NCI-H460 (cell line): ENCODE measurements at regions not wholly inside any gene's neighbourhood (a gene's known extent, or its start where the extent isn't known, plus 50 kb on each side); places are given as distances from the start of the nearest gene placed in this dataset.

ENCODE experiments used
- DNase-seq: peaks from one replicate; pipeline ENCODE4 v3.0.0-alpha.2; 2016; ENCODE audit warnings: low read depth; ENCODE audit errors: extremely low read depth

GRCh38 chr1:60162936-60163335 lies 89.4 kb upstream of the C1orf87 start:
- no peak for DNase-seq

- DNase-seq = no peak
Measured at GRCh38 chr1:60160141-60160540, 86.6 kb upstream of the C1orf87 start.

GRCh38 chr1:60156371-60156770 lies 82.8 kb upstream of the C1orf87 start:
- DNase-seq = no peak

- DNase-seq = no peak
Measured at GRCh38 chr1:60153961-60154360, 80.4 kb upstream of the C1orf87 start.

GRCh38 chr1:60152891-60153290 lies 79.3 kb upstream of the C1orf87 start:
- no peak for DNase-seq

- DNase-seq = no peak
Measured at GRCh38 chr1:60151311-60151710, 77.7 kb upstream of the C1orf87 start.

GRCh38 chr1:60149251-60149650 lies 75.7 kb upstream of the C1orf87 start:
- DNase-seq = no peak

GRCh38 chr1:60146884-60147283 lies 73.3 kb upstream of the C1orf87 start:
- no peak for DNase-seq

GRCh38 chr1:60145771-60146170 lies 72.2 kb upstream of the C1orf87 start:
- DNase-seq = no peak

- no peak for DNase-seq
Measured at GRCh38 chr1:60141743-60142142, 68.2 kb upstream of the C1orf87 start.

- DNase-seq = no peak
Measured at GRCh38 chr1:60141276-60141675, 67.7 kb upstream of the C1orf87 start.

GRCh38 chr1:60137406-60137805 lies 63.8 kb upstream of the C1orf87 start:
- DNase-seq = no peak

- DNase-seq = no peak
Measured at GRCh38 chr1:60136395-60136794, 62.8 kb upstream of the C1orf87 start.

GRCh38 chr1:60134716-60135115 lies 61.1 kb upstream of the C1orf87 start:
- no peak for DNase-seq

GRCh38 chr1:60133848-60134247 lies 60.3 kb upstream of the C1orf87 start:
- DNase-seq = no peak

- DNase-seq = no peak
Measured at GRCh38 chr1:60133000-60133673, 59.6 kb upstream of the C1orf87 start.

- no peak for DNase-seq
Measured at GRCh38 chr1:60132108-60132507, 58.5 kb upstream of the C1orf87 start.

GRCh38 chr1:60130703-60131102 lies 57.1 kb upstream of the C1orf87 start:
- no peak for DNase-seq

GRCh38 chr1:60129911-60130310 lies 56.3 kb upstream of the C1orf87 start:
- no peak for DNase-seq

- no peak for DNase-seq
Measured at GRCh38 chr1:60126723-60127122, 53.2 kb upstream of the C1orf87 start.
